Peyer's patch (tissue), 4 donors: ENCODE measurements at regions not wholly inside any gene's neighbourhood (a gene's known extent, or its start where the extent isn't known, plus 50 kb on each side); places are given as distances from the start of the nearest gene placed in this dataset.

Source experiments
- DNase-seq, 3 donors: peaks; one replicate each; pipeline ENCODE4 v3.0.0-alpha.2; 2017 to 2019
- H3K27ac ChIP-seq, 4 donors: fragments of 200-600 bp; sonication (generic); one replicate each; pipeline ENCODE4 v1.5.1; 2016 to 2019
- H3K27me3 ChIP-seq, 2 donors: fragments of 200-600 bp; sonication (generic); one replicate each; pipeline ENCODE4 v1.5.1; 2019
- H3K36me3 ChIP-seq, 3 donors: fragments of 200-600 bp; sonication (generic); one replicate each; pipeline ENCODE4 v1.5.1; 2016 to 2019
- H3K4me1 ChIP-seq, 4 donors: fragments of 200-600 bp; sonication (generic); one replicate each; pipeline ENCODE4 v1.5.1; 2016 to 2019
- H3K4me3 ChIP-seq, 4 donors: fragments of 200-600 bp; sonication (generic); 1 replicate in 3 of 4; 2 replicates in 1 of 4; pipeline ENCODE4 v1.5.1; 2016 to 2019; ENCODE audit warnings: mild to moderate bottlenecking in 1 of 4
- H3K9me3 ChIP-seq, 4 donors: fragments of 200-600 bp; sonication (generic); one replicate each; pipeline ENCODE4 v1.5.1; 2016 to 2019; ENCODE audit warnings: mild to moderate bottlenecking in 1 of 4
- POLR2A ChIP-seq, 2 donors: fragments of 450-650 bp; IDR thresholded peaks; one replicate each; pipeline ENCODE4 v1.5.1; 2017; ENCODE audit warnings: antibody characterized with exemption in 2 of 2, mild to moderate bottlenecking in 2 of 2, moderate library complexity in 2 of 2
- TF ChIP-seq, protein P1 (sequence below), 6 experiments: fragments of 450-650 bp in 4 of 6; fragments of 200-600 bp in 2 of 6; sonication (generic) in 1 of 6; IDR thresholded peaks; one replicate each; pipeline ENCODE4 v1.5.1; 2017 to 2019; ENCODE audit warnings: antibody characterized with exemption in 6 of 6, mild to moderate bottlenecking in 3 of 6, moderate library complexity in 1 of 6

DNA sequence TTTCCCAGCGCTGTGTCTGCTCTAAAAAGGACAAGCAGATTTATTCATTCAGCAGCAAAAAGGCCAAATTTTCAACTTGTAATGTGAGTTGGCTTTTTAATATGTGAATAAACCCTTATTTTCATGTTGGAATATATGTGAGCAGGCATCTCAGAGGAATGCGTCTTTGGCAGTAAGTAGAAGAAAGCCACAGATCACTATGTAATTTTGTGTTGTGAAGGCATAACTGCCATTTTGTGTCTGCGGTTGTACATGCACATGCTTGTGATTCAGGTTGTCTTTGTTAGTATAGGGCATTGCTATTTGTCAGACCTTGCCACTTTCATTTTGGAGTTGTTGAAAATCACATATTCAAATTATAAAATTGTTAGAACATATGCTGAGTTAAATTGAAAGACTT, 398.8 kb upstream of the RGS6 start:
- no peaks in the 10 kb centered on the region for H3K27me3 ChIP-seq
- H3K4me1 ChIP-seq: no peaks in the 10 kb centered on the region
- TF ChIP-seq, protein P1, sequence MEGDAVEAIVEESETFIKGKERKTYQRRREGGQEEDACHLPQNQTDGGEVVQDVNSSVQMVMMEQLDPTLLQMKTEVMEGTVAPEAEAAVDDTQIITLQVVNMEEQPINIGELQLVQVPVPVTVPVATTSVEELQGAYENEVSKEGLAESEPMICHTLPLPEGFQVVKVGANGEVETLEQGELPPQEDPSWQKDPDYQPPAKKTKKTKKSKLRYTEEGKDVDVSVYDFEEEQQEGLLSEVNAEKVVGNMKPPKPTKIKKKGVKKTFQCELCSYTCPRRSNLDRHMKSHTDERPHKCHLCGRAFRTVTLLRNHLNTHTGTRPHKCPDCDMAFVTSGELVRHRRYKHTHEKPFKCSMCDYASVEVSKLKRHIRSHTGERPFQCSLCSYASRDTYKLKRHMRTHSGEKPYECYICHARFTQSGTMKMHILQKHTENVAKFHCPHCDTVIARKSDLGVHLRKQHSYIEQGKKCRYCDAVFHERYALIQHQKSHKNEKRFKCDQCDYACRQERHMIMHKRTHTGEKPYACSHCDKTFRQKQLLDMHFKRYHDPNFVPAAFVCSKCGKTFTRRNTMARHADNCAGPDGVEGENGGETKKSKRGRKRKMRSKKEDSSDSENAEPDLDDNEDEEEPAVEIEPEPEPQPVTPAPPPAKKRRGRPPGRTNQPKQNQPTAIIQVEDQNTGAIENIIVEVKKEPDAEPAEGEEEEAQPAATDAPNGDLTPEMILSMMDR (IDR thresholded peaks at IDR 0.05): no peak
- TF ChIP-seq POLR2A (IDR thresholded peaks at IDR 0.05): no peak
- no peaks in the 10 kb centered on the region for H3K36me3 ChIP-seq
- no peak overlapping the region for H3K4me3 ChIP-seq
- H3K27ac ChIP-seq: no peak overlapping the region
- no peaks in the 10 kb centered on the region for H3K9me3 ChIP-seq
- no peak for DNase-seq

DNA sequence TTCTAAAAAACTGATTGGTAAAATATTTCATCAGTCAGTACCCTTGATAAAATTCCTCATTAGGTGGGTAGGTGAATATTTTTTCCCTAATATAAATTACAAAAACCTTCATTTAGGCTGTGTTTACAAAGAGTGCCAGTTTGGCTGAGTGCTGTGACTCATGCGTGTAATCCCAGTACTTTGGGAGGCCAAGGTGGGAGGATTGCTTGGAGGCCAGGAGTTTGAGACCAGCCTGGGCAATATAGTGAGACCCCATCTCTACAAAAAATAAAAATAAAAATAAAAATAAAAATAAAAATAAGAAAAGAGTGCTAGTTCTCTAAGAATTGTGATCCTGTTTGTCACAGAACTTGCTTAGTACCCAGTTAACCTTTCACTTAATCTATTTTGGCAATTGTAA, 398.4 kb upstream of the RGS6 start:
- Histone ChIP-seq H3K27ac (no peak overlapping the region), H3K36me3 (no peaks in the 10 kb centered on the region), H3K4me1 (no peaks in the 10 kb centered on the region), H3K9me3 (no peaks in the 10 kb centered on the region), H3K4me3 (no peak overlapping the region), H3K27me3 (no peaks in the 10 kb centered on the region)
- DNase-seq: no peak
- TF ChIP-seq POLR2A (IDR thresholded peaks at IDR 0.05): no peak
- TF ChIP-seq, protein P1 (IDR thresholded peaks at IDR 0.05): no peak

DNA sequence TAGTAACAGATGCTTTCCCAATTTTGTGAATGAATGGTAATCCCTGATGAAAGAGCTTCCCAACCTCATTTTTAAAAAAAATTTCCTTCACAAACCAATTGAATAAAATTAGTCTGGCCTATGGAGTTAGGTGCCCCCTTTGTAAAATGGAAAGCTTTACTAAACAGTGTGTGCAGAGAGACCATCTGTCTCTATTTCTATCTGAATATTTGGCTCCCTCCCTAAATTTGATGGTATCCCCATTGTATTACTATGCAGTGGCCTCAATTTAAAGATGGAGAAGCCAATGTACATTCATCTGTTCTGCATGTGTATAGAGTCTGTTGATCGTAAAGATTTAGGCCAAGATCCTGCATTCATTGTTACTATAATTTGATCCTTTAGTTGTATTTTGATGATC, 397.7 kb upstream of the RGS6 start:
- no peak for DNase-seq
- TF ChIP-seq POLR2A (IDR thresholded peaks at IDR 0.05): no peak
- TF ChIP-seq, protein P1 (IDR thresholded peaks at IDR 0.05): no peak
- H3K9me3 ChIP-seq: no peaks in the 10 kb centered on the region
- H3K4me3 ChIP-seq: no peak overlapping the region
- no peaks in the 10 kb centered on the region for H3K27me3 ChIP-seq
- H3K36me3 ChIP-seq: no peaks in the 10 kb centered on the region
- no peak overlapping the region for H3K27ac ChIP-seq
- no peaks in the 10 kb centered on the region for H3K4me1 ChIP-seq

GRCh38 chr14:71536015-71536740, 396.1 kb upstream of the RGS6 start:
- H3K36me3 ChIP-seq: no peaks in the 10 kb centered on the region
- H3K27ac ChIP-seq: no peak overlapping the region
- no peaks in the 10 kb centered on the region for H3K4me1 ChIP-seq
- DNase-seq: no peak
- TF ChIP-seq, protein P1 (IDR thresholded peaks at IDR 0.05): no peak
- no peak for TF ChIP-seq POLR2A (IDR thresholded peaks at IDR 0.05)
- no peaks in the 10 kb centered on the region for H3K9me3 ChIP-seq
- no peaks in the 10 kb centered on the region for H3K27me3 ChIP-seq
- no peak overlapping the region for H3K4me3 ChIP-seq

DNA sequence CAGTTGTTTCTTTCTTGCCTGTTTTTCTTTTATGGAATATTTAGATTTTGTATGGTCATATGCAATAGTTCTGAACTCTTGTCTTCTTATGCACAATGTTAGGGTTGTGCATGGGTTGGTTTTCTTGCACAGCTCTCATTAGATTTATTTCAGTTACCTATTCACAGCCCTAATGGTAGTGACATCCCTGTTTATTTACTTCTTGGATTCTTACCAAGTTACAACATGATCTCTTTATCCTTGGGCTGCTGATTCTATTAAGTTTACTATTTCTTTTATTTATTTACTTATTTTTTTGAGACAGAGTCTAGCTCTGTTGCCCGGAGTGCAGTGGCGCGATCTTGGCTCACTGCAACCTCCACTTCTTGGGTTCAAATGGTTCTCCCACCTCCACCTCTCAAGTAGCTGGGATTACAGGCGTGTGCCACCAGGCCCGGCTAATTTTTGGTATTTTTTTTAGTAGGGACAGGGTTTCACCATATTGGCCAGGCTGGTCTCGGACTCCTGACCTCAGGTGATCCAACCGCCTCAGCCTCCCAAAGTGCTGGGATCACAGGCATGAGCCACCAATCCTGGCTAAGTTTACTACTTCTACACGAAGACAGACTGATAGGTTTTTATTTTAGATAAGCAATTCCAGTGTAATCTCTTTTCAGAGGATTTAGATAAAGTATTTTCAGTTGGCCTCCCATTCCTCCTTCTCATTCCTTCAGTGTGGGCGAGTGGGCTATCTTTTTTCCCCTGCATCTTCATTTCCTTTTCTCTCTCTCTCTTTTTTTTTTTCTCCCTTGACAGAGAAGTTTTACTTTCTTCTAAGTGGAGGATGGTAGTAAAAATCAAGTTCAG, 395.1 kb upstream of the RGS6 start:
- Histone ChIP-seq H3K4me3 (no peak overlapping the region), H3K9me3 (no peaks in the 10 kb centered on the region), H3K27me3 (no peaks in the 10 kb centered on the region), H3K36me3 (no peaks in the 10 kb centered on the region), H3K27ac (no peak overlapping the region), H3K4me1 (no peaks in the 10 kb centered on the region)
- DNase-seq: no peak
- TF ChIP-seq, protein P1 (IDR thresholded peaks at IDR 0.05): no peak
- no peak for TF ChIP-seq POLR2A (IDR thresholded peaks at IDR 0.05)
